HG03378 (cell line): ENCODE measurements at regions not wholly inside any gene's neighbourhood (a gene's known extent, or its start where the extent isn't known, plus 50 kb on each side); places are given as distances from the start of the nearest gene placed in this dataset.
"Not testable (repeated sequence)": the region's sequence is repeated elsewhere in the genome, so short reads cannot be mapped to it uniquely, and the experiment has no call there.

ENCODE experiments used
- ATAC-seq: cut with Tn5 transposase; IDR thresholded peaks from one replicate; pipeline ENCODE4 v1.9.1; 2021; ENCODE audit warnings: mild to moderate bottlenecking, moderate library complexity; ENCODE audit not compliant: unreplicated experiment

DNA sequence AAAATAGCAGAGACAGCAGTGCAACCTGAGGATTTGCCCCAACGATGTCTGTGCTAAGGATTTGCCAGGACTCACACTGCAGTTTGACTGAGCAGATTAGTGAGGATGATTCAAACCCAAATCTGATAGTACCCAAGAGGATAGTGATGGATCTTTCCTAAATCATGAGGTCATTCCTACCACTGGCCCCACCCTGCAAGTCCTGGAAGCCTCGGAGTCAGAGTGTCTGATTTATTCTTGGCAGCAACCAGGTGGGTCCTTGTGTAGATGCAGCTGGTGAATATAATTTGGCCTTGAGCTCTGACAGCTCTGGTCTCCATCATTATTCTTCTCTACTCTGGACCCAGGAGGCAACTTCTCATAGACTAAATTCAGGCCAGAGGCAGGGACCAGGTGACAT lies 179.3 kb upstream of the RAG2 start:
- no peak for ATAC-seq

DNA sequence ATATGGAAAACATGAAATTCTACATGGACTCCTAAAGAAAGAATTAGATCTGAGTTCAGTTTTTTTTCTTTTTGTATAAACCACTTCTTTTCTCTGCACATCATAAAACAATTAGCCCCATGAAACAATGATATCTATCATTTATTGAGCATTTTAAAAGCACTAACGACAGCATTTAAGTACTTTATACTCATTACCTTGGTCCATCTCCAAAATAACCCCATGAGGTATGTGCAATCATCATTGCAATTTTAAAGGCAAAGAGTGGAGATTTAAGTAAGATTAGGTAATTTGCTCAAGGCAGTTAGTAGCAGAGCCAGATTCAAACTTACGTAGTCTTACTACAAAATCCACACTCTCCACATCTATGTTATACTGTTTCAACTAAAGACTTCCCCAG lies 177.7 kb upstream of the RAG2 start:
- ATAC-seq: no peak

DNA sequence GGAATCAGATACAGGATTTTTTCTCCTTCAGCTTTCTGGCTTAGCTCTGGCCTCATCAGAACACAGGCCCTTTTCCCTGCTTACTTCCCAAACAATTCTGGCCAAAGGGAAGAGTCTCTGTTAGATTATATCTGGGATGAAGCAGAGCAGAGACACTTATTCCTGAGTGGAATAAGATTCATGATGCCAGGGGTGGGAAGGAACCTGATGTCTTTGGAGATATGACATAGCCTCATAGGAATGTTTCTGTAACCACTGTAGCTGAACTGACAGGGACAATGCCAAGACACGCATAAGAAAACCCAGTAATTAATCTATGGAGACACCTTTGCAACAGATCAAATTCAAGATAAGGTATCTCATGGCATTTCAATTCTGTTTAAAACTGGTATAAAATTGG lies 177.1 kb upstream of the RAG2 start:
- no peak for ATAC-seq

DNA sequence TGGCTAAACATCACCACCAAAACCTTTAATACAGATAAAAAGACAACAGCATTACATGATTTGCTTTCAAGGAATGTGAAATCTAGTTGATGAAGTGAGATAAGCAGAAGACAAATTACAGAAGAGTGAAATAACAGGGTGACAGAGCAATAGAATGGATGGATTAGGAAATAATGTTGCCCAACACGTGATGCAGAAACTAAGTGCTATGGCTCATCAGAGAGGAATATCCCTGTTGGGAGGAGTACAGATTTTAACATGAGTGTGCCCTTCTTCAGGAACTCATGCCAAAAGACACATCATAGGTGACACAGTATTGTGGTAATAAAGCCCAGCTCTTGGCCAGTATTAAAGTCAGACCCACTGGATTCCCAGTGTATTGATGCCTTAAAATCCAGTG lies 176.6 kb upstream of the RAG2 start:
- no peak for ATAC-seq

DNA sequence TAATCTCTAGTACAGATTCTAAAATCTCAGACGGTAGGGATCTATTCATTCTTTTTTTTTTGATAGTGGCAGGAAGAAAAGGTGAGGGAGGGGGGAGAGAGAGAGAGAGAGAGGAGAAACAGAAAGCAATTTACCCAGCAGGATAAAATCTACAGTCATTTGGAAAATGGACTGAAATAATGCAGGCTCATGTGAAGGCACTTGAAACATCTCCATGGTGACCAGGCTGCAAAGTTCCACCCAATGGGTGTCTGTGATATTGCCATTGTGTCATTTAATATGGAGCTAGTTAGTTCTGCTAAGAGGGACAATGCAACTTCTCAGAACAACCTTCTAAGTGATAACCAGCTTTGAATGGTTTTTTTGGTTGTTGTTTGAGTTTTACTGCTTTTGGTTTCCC lies 165.2 kb upstream of the RAG2 start:
- peak; percentile 58 for ATAC-seq

DNA sequence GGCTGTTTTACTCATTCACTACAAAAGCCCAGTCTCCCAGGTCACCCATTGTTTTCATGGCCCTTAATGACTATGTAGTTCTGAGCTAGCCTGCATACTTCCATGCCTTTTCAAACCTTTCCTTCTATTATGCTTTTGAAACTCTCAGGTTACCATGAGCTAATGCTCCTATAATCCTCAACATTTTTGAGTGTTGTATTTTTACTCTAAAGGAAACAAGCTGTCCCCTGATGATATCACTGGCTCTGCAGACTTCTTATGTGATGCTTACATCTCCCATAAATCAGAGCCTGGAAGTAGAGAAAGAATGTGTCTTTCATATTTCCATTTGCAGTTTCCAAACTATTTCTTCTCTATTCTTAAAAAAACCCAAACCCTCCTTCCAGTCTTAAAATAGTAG lies 159.0 kb upstream of the RAG2 start:
- ATAC-seq: no peak

DNA sequence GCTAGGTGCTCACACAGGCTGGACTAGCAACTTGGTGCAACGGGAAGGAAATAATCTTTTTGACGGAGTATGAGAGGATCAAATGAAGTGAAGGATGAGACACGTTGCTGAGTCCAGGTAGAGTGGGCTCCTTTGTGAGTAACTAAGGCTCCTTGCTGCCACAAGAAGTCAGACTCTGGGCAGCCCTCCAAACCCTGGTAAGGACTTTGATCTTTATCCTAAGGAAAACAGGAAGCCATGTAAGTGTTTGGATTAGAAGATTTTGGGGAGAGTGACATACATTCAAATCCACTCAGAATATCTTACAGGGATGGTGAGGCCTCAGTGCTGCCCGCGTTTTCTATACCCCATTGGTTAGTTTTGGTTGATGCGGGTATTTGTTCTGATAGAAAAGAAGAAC lies 155.9 kb upstream of the RAG2 start:
- ATAC-seq: no peak

DNA sequence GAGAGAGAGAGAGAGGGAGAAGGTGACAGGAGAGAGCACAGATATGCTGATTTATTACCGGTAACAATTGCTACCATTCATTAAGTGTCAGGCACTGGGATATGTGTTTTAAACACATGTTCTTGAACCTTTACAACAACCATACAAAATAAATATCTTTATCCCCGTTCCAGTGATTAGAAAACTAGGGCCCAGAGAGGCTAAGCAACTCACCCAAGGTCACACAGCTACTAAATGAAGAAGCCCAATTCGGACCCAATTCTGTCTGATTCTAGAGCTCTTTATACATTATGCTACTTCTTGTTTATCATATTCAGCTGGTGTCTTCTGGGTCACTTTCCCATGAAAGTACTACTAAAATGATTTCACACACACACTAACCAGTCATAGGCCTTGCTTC lies 154.0 kb upstream of the RAG2 start:
- no peak for ATAC-seq

DNA sequence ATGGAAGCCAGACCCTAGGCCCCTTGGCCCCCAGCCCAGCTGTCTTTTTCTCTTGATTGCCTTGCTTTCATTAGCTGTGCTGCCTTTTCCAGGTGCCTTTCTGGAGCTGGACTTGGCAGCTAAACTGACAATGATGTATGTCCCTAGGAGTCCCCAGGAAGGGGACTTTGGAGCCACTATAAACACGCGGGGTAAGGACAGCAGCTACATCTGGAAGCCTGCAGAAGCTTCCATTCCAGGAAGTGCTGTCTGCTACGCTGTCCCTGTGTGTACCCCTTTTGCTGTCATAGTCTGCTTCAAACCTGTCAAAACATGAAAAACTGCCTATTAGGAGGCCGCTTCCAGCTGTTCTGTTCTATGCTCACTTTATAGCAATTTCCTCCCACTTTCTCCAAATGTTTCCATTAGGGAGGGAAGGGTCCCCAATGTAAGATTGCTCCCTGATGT lies 153.3 kb upstream of the RAG2 start:
- no peak for ATAC-seq

DNA sequence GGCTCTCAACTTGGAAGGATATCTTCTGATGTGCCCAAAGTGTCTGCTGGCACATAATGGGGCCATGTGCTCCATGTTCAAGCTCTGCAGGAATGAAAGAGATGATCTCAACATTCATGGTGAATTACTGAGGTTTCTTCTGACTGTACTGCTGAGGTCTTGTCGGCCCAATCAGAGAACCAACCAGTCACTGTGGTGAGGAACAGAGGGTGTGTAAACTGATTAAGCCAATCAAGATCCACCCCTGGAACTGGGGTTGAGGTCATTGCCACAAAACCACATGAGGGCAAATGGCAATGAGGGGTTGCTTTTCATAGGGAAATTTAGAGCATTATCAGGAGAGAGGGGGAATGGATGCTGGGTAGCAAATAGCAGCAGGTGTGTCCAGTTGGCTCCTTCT lies 152.3 kb upstream of the RAG2 start:
- no peak for ATAC-seq

DNA sequence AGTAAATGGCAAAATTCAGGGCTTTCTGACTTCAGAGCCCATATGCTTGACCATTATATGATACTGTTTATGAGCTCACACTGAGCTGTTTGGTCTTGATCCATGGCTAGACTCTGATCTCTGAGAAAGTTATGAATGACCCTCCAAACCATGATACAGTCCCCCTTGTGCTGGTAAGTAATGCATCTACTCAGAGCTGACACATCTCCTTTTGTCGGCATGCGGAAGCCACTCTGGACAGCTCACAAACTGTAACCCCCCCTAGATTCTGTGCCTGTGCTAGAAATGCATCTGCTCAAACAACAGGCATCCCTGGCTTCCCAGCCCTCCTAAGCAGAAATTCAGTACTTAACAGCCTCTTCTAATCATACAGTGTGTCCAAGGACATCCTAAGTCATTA lies 150.8 kb upstream of the RAG2 start:
- ATAC-seq: no peak

DNA sequence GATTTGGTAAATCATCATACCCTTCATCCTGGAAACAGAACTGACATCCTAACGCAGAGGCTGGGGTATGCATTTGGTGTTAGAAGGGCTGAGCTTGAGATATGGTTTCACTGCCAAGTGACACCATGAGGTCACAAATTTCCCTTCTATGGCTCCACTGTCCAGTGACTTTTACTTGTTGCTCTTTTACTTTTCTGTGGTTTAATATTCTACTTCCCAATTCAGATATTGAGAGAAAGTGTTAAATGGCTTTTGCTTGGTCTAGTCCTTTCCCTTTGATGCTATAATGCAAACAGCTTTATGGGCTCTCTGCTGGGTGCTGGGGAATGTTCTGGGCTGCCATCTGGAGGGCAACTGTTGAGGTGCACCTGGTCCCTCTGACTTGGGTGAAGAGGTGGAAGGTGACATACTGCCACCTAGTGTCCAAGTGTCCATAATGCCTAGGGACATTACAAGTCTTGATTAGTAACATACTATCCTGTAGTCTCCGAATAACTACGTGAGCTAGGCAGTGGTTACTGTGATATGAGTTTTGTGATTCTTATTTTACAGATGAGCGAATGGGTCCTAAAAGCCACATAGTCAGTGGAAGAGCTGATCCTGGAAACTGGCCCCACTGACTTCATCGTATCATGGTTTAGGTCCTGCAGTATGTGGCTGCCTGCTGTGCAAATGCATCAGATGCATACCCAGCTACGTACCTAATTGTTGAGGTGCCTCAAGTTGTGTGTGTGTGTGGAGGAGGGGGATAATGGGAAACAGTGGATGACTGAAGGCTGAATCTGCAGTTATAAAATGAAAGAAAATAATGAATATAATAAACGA lies 149.1 kb upstream of the RAG2 start:
- peak; percentile 92 for ATAC-seq

DNA sequence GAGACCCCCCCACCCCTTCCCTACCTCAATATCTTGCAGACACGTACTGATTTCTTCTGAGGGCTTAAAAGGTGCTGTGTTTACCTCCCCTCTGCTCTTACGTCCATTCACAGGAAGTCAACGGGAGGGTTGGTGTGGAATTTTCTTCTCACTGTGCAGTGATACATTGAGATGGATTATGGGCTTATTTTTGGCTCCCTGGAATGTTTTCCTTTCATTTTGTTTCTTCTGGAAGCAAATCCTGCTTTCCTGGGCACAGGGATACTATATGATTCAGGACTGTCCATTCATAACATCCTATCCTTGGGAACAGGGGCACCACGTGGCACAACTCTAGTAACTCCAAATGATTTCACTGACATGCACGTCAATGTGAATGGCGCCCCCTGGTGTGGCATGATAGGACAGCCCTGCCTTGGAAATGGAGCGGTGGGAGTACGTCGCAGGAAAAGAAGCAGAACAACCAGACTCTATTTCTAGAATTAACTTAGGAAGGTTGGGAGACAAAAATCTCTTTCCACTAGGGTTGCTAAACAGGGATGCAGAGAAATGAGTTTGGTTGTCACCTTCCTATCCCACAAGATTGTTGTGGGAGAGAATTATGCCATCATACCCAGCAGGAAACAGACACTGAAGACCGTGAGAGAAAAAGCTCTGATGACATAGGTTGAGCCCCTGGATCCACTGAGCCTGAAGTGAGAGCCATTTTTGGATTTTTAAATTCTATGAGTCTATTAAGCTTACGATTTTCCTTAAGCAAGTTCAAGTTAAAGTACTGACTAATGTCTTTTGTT lies 146.5 kb upstream of the RAG2 start:
- peak; percentile 23 for ATAC-seq

DNA sequence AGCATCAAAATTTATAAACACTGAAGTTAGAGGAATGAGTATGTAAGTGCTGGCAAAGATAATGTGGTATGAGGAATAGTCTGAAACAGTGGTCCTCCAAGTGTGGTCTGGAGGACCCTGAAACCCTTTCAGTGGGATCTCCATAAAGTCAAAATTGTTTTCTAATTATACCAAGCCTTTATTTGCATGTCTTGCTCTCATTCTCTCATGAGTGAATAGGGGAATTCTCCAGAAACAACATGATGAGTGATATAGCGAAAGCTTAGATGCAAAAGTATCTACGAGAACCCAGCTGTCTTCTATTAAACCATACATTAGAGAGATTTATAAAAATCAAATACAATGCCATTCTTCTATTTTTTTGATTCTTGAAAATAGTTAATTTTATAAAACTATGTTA lies 145.0 kb upstream of the RAG2 start:
- ATAC-seq: peak; percentile 62

DNA sequence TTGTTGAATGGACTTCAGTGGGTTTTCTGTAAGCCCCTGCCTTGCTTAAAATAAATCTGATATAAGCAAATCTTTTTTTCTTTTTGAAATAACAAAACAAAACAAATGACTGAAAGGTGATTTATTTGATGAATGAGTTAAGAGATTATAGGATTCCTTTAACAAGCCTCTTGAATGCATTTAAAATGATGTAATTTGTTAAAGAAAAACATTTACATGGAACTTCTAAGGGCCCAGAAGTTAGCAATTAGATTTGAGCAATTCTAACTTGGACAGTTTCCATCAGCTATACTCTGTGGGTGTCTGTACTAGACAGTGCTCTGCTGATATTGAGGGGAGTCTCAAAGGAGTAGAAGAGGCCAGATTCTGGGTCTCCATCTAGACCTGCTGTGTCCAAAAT lies 143.5 kb upstream of the RAG2 start:
- no peak for ATAC-seq

DNA sequence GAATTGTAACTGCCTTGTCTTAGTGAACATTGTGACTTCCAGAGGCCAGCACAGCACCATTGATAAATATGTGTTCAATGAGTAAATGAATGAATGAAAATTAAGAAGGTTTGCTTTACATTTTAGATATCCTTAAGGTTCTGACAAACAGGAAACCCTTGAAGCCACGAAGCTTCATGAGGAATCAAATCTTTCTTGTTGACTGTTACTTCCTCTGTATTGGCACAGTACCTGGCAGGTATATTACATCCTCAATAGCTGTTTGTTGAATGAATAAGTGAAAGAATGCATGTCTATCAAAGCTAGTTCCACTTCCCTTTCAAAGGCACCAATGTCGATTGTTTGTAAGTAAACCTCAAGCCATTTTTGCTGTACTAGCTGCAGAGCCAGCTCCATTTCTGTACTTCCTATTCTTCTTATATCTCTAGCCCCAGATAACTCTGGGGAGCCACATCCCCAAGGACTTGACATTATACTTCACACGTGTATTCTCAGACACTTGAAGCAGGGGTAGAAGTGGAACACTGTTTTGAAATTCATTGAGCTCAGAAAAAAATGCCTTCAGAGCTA lies 140.3 kb upstream of the RAG2 start:
- no peak for ATAC-seq

DNA sequence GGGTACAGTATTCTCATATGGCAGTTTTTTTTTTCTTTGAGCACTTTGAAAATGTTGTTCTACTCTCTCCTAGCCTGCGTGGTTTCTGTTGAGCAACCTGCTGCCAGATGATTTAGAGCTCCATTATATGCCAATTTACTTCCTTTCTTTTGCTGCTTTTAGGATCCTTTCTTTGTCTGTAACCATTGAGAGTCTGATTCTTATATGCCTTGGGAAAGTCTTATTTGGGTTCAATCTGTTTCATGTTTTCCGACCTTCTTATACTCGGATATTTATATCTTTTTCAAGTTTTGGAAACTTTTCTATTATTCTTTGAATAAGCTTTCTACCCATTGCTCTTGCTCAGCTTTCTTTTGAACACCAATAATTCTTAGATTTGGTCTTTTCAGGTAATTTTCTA lies 138.1 kb upstream of the RAG2 start:
- ATAC-seq: no peak

DNA sequence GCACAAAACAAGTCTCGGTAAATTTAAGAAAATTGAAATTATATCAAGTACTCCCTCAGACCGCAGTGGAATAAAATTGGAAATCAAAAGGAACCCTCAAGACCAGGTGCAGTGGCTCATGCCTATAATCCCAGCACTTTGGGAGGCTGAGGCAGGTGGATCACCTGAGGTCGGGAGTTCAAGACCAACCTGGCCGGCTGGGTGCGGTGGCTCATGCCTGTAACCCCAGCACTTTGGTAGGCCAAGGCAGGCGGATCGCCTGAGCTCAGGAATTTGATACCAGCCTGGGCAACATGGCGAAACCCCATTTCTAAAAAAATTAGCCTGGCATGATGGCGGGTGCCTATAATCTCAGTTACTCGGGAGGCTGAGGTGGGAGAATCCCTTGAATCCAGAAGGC lies 135.7 kb upstream of the RAG2 start:
- ATAC-seq: not testable (repeated sequence)

DNA sequence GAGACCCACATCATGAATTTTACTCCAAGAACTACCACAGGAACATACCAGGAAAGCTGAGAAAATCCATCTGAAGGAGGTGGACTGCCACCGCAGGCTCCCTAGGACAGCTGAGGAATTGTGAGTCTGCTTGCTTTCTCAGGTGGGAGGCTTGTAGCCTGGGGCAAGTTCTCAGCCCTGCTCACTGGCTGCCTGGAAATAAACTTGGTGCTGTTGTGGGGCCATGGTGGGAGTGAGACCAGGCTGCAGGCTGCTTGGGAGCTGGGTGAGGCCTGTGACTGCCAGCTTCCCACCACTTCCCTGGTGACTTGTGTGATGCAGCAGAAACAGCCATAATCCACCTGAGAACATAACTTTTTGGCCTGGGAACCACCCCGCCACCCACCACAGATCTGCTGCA lies 132.7 kb upstream of the RAG2 start:
- ATAC-seq: no peak

DNA sequence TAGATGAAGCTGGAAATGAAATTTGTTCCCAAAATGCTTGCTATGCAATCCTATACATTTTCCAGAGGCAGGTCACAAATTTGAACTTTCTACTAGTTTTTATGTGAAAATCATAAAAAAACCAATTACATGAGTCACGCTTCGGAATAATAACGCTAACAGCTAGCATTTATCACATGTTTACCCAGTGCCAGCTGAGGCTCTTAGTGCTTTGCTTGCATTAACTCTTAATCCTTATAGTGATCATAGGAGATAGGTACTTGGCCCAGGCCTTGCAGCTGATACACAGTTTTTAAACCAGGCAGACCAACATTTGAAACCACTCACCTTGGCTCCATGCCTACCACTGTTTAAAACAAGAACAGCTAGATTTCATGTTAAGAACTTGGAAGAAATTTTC lies 131.8 kb upstream of the RAG2 start:
- ATAC-seq: no peak

DNA sequence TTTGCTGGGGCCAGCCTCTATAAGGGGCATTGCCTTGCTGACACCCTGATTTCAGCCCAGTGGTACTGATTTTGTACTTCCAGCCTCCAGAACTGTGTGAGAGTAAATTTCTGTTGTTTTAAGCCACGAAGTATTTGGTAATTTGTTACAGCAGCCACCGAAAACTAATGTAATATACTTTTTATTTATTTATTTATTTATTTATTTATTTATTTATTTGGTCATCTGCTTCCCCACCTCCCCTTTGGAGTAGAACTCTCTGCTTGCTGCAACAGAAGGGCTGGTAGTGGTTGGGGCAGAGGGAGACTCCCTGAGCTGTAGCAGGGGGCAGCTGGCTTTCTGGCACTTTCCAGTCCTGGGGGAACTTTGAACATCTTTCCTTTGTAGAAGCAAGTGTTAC lies 128.4 kb upstream of the RAG2 start:
- no peak for ATAC-seq
